Fibroblast of lung (primary cell): ENCODE measurements at regions not wholly inside any gene's neighbourhood (a gene's known extent, or its start where the extent isn't known, plus 50 kb on each side); places are given as distances from the start of the nearest gene placed in this dataset.

Experiments
- DNase-seq, 2 donors: peaks; one replicate each; pipeline versions ENCODE4 v3.0.0 to v3.0.0-alpha.2; 2010; ENCODE audit warnings: low read depth in 2 of 2
- H2AFZ ChIP-seq: 2 replicates; pipeline ENCODE4 v1.5.1; 2012; ENCODE audit warnings: low read length, control low read depth, inconsistent platforms
- H3K27ac ChIP-seq: 2 replicates; pipeline ENCODE4 v1.5.1; 2011; ENCODE audit warnings: low read length, control low read depth; ENCODE audit not compliant: insufficient read depth
- H3K27me3 ChIP-seq: 2 replicates; pipeline ENCODE4 v1.5.1; 2011; ENCODE audit warnings: mild to moderate bottlenecking, low read length; ENCODE audit not compliant: control insufficient read depth, insufficient read depth
- H3K36me3 ChIP-seq: 2 replicates; pipeline ENCODE4 v1.5.1; 2011; ENCODE audit warnings: low read length; ENCODE audit not compliant: control insufficient read depth, insufficient read depth
- H3K4me1 ChIP-seq: 2 replicates; pipeline ENCODE4 v1.5.1; 2011; ENCODE audit warnings: low read length; ENCODE audit not compliant: control insufficient read depth, insufficient read depth; ENCODE audit errors: extremely low read depth
- H3K4me2 ChIP-seq: 2 replicates; pipeline ENCODE4 v1.5.1; 2011; ENCODE audit warnings: low read length, control low read depth; ENCODE audit not compliant: insufficient read depth; ENCODE audit errors: extremely low read depth
- H3K4me3 ChIP-seq, 4 experiments: fragments of 200-600 bp in 1 of 4; sonication (generic) in 1 of 4; replicated peaks in 1 of 4; 2 replicates each; pipeline ENCODE4 v1.5.1; 2011 to 2016; ENCODE audit warnings: low read length in 4 of 4, low read depth in 3 of 4, mild to moderate bottlenecking in 3 of 4, control low read depth in 2 of 4, inconsistent platforms in 1 of 4, mixed read lengths in 1 of 4; ENCODE audit not compliant: insufficient read depth in 1 of 4; ENCODE audit errors: control extremely low read depth in 1 of 4
- H3K79me2 ChIP-seq: 2 replicates; pipeline ENCODE4 v1.5.1; 2012; ENCODE audit warnings: mild to moderate bottlenecking, low read length, inconsistent platforms; ENCODE audit not compliant: control insufficient read depth, insufficient read depth
- H3K9ac ChIP-seq: 2 replicates; pipeline ENCODE4 v1.5.1; 2011; ENCODE audit warnings: mild to moderate bottlenecking, low read length, control low read depth; ENCODE audit not compliant: insufficient read depth
- H3K9me3 ChIP-seq: 2 replicates; pipeline ENCODE4 v1.5.1; 2012; ENCODE audit warnings: low read depth, low read length; ENCODE audit not compliant: control insufficient read depth, insufficient read depth
- H4K20me1 ChIP-seq: 2 replicates; pipeline ENCODE4 v1.5.1; 2011; ENCODE audit warnings: low read length; ENCODE audit not compliant: control insufficient read depth, insufficient read depth; ENCODE audit errors: extremely low read depth
- CTCF ChIP-seq, 2 donors: IDR thresholded peaks in 1 of 2; conservative IDR thresholded peaks in 1 of 2; 1 replicate in 1 of 2; 2 replicates in 1 of 2; pipeline ENCODE4 v1.5.1; 2011 to 2012; ENCODE audit warnings: low read length in 2 of 2, control low read depth in 1 of 2, inconsistent platforms in 1 of 2, low read depth in 1 of 2, mild to moderate bottlenecking in 1 of 2
- EZH2 ChIP-seq: IDR thresholded peaks from 2 replicates; pipeline ENCODE4 v1.5.1; 2012; ENCODE audit warnings: low read length, control low read depth, mild to moderate bottlenecking; ENCODE audit errors: missing control alignments

- H3K4me3 ChIP-seq: no peak overlapping the region
These were observed 257.8 kb upstream of the BTG1 start for GRCh38 chr12:92403210-92404175.

GRCh38 chr12:92402415-92402814 lies 256.8 kb upstream of the BTG1 start:
- Histone ChIP-seq H3K4me1 (no peaks in the 10 kb centered on the region), H4K20me1 (no peaks in the 10 kb centered on the region), H3K27me3 (no peaks in the 10 kb centered on the region), H3K4me3 (no peak overlapping the region), H3K79me2 (no peaks in the 10 kb centered on the region), H3K4me2 (no peak overlapping the region), H3K27ac (no peak overlapping the region), H3K36me3 (no peaks in the 10 kb centered on the region), H3K9ac (no peak overlapping the region), H3K9me3 (no peaks in the 10 kb centered on the region), H2AFZ (no peak overlapping the region)
- DNase-seq: no peak
- no peak for TF ChIP-seq EZH2
- TF ChIP-seq CTCF (conservative IDR thresholded peaks at IDR 0.05 in 1 of 2, IDR thresholded peaks at IDR 0.05 in 1 of 2; ENCODE audit: low read depth in 1 of 2, low read length in 2 of 2): no peak

More at GRCh38 chr12:92403210-92404175, 257.8 kb upstream of the BTG1 start:
- H2AFZ ChIP-seq: no peak overlapping the region
- no peak overlapping the region for H3K4me2 ChIP-seq
- no peaks in the 10 kb centered on the region for H3K79me2 ChIP-seq
- no peaks in the 10 kb centered on the region for H3K9me3 ChIP-seq
- DNase-seq: no peak
- TF ChIP-seq EZH2: no peak
- no peak for TF ChIP-seq CTCF (conservative IDR thresholded peaks at IDR 0.05 in 1 of 2, IDR thresholded peaks at IDR 0.05 in 1 of 2; ENCODE audit: low read depth in 1 of 2, low read length in 2 of 2)
- no peaks in the 10 kb centered on the region for H3K27me3 ChIP-seq
- H3K36me3 ChIP-seq: no peaks in the 10 kb centered on the region
- H4K20me1 ChIP-seq: no peaks in the 10 kb centered on the region
- no peaks in the 10 kb centered on the region for H3K4me1 ChIP-seq
- H3K9ac ChIP-seq: no peak overlapping the region
- H3K27ac ChIP-seq: no peak overlapping the region

GRCh38 chr12:92400006-92400405 lies 254.4 kb upstream of the BTG1 start:
- H3K36me3 ChIP-seq: no peaks in the 10 kb centered on the region
- no peaks in the 10 kb centered on the region for H3K27me3 ChIP-seq
- no peak overlapping the region for H3K4me2 ChIP-seq
- H3K9me3 ChIP-seq: no peaks in the 10 kb centered on the region
- no peak for TF ChIP-seq CTCF (conservative IDR thresholded peaks at IDR 0.05 in 1 of 2, IDR thresholded peaks at IDR 0.05 in 1 of 2; ENCODE audit: low read depth in 1 of 2, low read length in 2 of 2)
- TF ChIP-seq EZH2: no peak
- no peak overlapping the region for H2AFZ ChIP-seq
- H4K20me1 ChIP-seq: no peaks in the 10 kb centered on the region
- DNase-seq: no peak
- no peak overlapping the region for H3K4me3 ChIP-seq
- H3K4me1 ChIP-seq: no peaks in the 10 kb centered on the region
- H3K79me2 ChIP-seq: no peaks in the 10 kb centered on the region
- H3K27ac ChIP-seq: no peak overlapping the region
- no peak overlapping the region for H3K9ac ChIP-seq
